Trophoblast cell (in vitro differentiated cells and primary cell): ENCODE measurements at regions not wholly inside any gene's neighbourhood (a gene's known extent, or its start where the extent isn't known, plus 50 kb on each side); places are given as distances from the start of the nearest gene placed in this dataset.

Experiments used
- DNase-seq, 2 donors: peaks; one replicate each; pipeline ENCODE4 v3.0.0-alpha.2; 2016
- H2AFZ ChIP-seq: 2 replicates; pipeline ENCODE4 v1.6.1; 2013; ENCODE audit warnings: low read length, moderate library complexity, mild to moderate bottlenecking; ENCODE audit not compliant: insufficient read depth, poor library complexity
- H2AK5ac ChIP-seq: 2 replicates; pipeline ENCODE4 v1.6.1; 2013; ENCODE audit warnings: mild to moderate bottlenecking, low read length
- H2BK120ac ChIP-seq: 2 replicates; pipeline ENCODE4 v1.6.1; 2013; ENCODE audit warnings: low read length, mild to moderate bottlenecking, moderate library complexity; ENCODE audit not compliant: insufficient read depth, poor library complexity
- H2BK12ac ChIP-seq: 2 replicates; pipeline ENCODE4 v1.6.1; 2013; ENCODE audit warnings: mild to moderate bottlenecking, low read length, moderate library complexity
- H2BK5ac ChIP-seq: 2 replicates; pipeline ENCODE4 v1.6.1; 2013; ENCODE audit warnings: low read length, low read depth, moderate library complexity, mild to moderate bottlenecking; ENCODE audit not compliant: poor library complexity
- H3K14ac ChIP-seq: 2 replicates; pipeline ENCODE4 v1.6.1; 2013; ENCODE audit warnings: mild to moderate bottlenecking, low read length
- H3K18ac ChIP-seq: 2 replicates; pipeline ENCODE4 v1.6.1; 2013; ENCODE audit warnings: mild to moderate bottlenecking, low read length
- H3K23ac ChIP-seq: 2 replicates; pipeline ENCODE4 v1.6.1; 2013; ENCODE audit warnings: low read length
- H3K27ac ChIP-seq: 2 replicates; pipeline ENCODE4 v1.5.1; 2013; ENCODE audit warnings: low read depth, mild to moderate bottlenecking, inconsistent platforms, low read length, moderate library complexity
- H3K27me3 ChIP-seq: 2 replicates; pipeline ENCODE4 v1.6.1; 2013; ENCODE audit warnings: inconsistent platforms, mild to moderate bottlenecking, low read length, moderate library complexity; ENCODE audit not compliant: insufficient read depth
- H3K36me3 ChIP-seq, 2 experiments: 1 replicate in 1 of 2; 2 replicates in 1 of 2; pipeline ENCODE4 v1.6.1; 2013; ENCODE audit warnings: low read length in 2 of 2, mild to moderate bottlenecking in 2 of 2, moderate library complexity in 1 of 2; ENCODE audit not compliant: insufficient read depth in 2 of 2, control insufficient read depth in 1 of 2
- H3K4ac ChIP-seq: 2 replicates; pipeline ENCODE4 v1.6.1; 2013; ENCODE audit warnings: low read depth, mild to moderate bottlenecking, low read length, moderate library complexity
- H3K4me1 ChIP-seq, 2 experiments: 1 replicate in 1 of 2; 2 replicates in 1 of 2; pipeline ENCODE4 v1.6.1; 2013; ENCODE audit warnings: low read length in 2 of 2, mild to moderate bottlenecking in 2 of 2, moderate library complexity in 1 of 2; ENCODE audit not compliant: insufficient read depth in 2 of 2, control insufficient read depth in 1 of 2
- H3K4me2 ChIP-seq: 2 replicates; pipeline ENCODE4 v1.6.1; 2013; ENCODE audit warnings: inconsistent platforms, mild to moderate bottlenecking, low read length, moderate library complexity
- H3K4me3 ChIP-seq: 2 replicates; pipeline ENCODE4 v1.5.1; 2013; ENCODE audit warnings: mild to moderate bottlenecking, low read depth, low read length, inconsistent platforms
- H3K79me1 ChIP-seq: one replicate; pipeline ENCODE4 v1.6.1; 2013; ENCODE audit warnings: low read length
- H3K79me2 ChIP-seq: 2 replicates; pipeline ENCODE4 v1.6.1; 2013; ENCODE audit warnings: low read length, mild to moderate bottlenecking; ENCODE audit not compliant: control insufficient read depth, insufficient read depth, poor library complexity
- H3K9ac ChIP-seq: 2 replicates; pipeline ENCODE4 v1.6.1; 2013; ENCODE audit warnings: mild to moderate bottlenecking, low read length
- H3K9me3 ChIP-seq: 2 replicates; pipeline ENCODE4 v1.6.1; 2013; ENCODE audit warnings: low read depth, mild to moderate bottlenecking, control low read depth, inconsistent platforms, low read length; ENCODE audit not compliant: insufficient read depth
- H4K12ac ChIP-seq: 2 replicates; pipeline ENCODE4 v1.6.1; 2013; ENCODE audit warnings: low read depth, mild to moderate bottlenecking, low read length, moderate library complexity
- H4K8ac ChIP-seq: 2 replicates; pipeline ENCODE4 v1.6.1; 2013; ENCODE audit warnings: low read depth, mild to moderate bottlenecking, low read length, moderate library complexity
- H4K91ac ChIP-seq: one replicate; pipeline ENCODE4 v1.6.1; 2013; ENCODE audit warnings: low read depth, mild to moderate bottlenecking, low read length, moderate library complexity
- WGBS: extraction: QIAGEN DNeasy Blood & Tissue Kit; methylation state at CpG from one replicate; pipeline ENCODE4 v1.1.7; 2013; ENCODE audit warnings: missing lambda C conversion rate; ENCODE audit not compliant: insufficient read length, insufficient coverage; ENCODE audit errors: extremely low coverage; 5-methylcytosine and 5-hydroxymethylcytosine counted together

DNA sequence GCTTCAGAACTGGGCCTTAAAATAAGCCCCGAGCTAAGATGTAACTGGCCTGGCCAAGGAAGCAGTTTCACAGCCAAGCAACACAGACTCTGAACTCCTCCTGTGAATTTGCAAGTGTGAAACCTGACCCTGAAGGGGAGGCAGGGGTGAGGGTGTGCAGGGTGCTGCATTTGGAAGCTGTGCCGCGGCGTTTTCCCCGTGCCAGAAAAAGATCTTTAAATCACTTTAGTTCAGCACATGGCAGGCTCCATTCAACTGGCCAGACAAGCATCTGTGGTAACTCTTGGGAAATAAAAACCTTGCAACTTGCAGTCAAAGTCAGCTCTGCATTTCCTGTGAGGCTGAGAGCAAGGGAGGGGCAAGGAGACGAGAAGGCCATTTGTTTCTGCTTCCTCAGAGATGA lies 209.3 kb upstream of the SOX11 start:
- Histone ChIP-seq H3K9ac (no peak overlapping the region), H2BK12ac (no peak overlapping the region), H4K8ac (no peak overlapping the region), H3K14ac (no peak overlapping the region), H3K27me3 (no peaks in the 10 kb centered on the region), H3K9me3 (no peaks in the 10 kb centered on the region), H2AFZ (no peak overlapping the region), H3K4me3 (no peak overlapping the region), H3K4me2 (peak overlapping the region; percentile 3), H3K4ac (no peak overlapping the region), H3K4me1 (peaks cover 5 to 16% of the 10 kb centered on the region in 2 experiments), H3K27ac (no peak overlapping the region), H2BK5ac (no peak overlapping the region), H2AK5ac (no peak overlapping the region), H3K79me2 (no peaks in the 10 kb centered on the region), H3K79me1 (no peaks in the 10 kb centered on the region), H3K18ac (no peak overlapping the region), H4K12ac (no peak overlapping the region), H4K91ac (no peak overlapping the region), H3K36me3 (no peaks in the 10 kb centered on the region), H2BK120ac (no peak overlapping the region), H3K23ac (no peak overlapping the region)
- DNase-seq, result no peak
- no CpG with 5 or more reads among the region's 6 CpGs for WGBS

DNA sequence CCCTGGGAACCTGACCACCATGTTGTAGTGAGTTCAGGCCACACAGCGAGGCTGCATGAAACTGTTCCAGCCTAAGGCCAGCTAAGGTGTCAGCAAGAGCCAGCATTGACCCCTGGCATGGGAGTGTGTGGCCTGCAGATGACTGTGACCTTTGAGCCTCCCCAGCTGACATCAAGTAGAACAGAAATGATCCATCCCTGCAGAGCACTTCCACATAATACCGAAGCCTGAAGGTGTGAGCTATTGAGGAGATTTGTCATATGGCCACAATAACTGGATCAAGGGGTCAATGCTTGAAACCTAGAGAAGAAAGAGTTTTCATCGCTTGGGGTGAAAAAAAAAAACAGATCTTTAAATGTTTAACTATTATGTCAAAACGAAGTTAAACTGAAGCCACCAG lies 207.3 kb upstream of the SOX11 start:
- Histone ChIP-seq H3K23ac (no peak overlapping the region), H2AFZ (no peak overlapping the region), H3K4me2 (no peak overlapping the region), H3K9ac (no peak overlapping the region), H2BK120ac (no peak overlapping the region), H3K36me3 (no peaks in the 10 kb centered on the region), H3K27ac (no peak overlapping the region), H4K91ac (no peak overlapping the region), H2BK12ac (no peak overlapping the region), H4K12ac (no peak overlapping the region), H3K4ac (no peak overlapping the region), H3K79me2 (no peaks in the 10 kb centered on the region), H3K14ac (no peak overlapping the region), H3K9me3 (no peaks in the 10 kb centered on the region), H3K4me1 (peaks cover 0 to 11% of the 10 kb centered on the region in 2 experiments), H3K4me3 (no peak overlapping the region), H2BK5ac (no peak overlapping the region), H2AK5ac (no peak overlapping the region), H3K18ac (no peak overlapping the region), H3K79me1 (no peaks in the 10 kb centered on the region), H4K8ac (no peak overlapping the region), H3K27me3 (no peaks in the 10 kb centered on the region)
- WGBS, result no CpG with 5 or more reads among the region's 4 CpGs
- DNase-seq, result no peak

DNA sequence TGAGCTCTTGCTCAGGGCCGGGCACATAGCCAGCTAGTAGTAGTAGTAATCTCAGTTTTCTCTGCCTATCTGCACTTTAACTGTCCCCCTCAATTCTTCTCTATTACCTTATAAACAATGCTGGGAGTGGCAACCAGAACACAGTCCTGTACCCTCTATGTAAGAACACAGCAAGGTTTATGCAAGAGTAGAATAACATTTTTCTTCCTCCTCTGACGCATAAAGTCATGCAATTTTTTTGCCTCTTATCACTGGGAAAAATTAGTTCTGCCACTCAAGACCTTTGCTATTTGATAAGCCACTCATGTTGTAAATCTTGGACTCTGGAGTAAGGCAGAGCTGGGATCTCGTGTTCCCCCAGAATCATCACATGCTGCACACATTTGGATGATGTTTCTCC lies 200.7 kb upstream of the SOX11 start:
- Histone ChIP-seq H3K14ac (no peak overlapping the region), H3K79me2 (no peaks in the 10 kb centered on the region), H3K18ac (no peak overlapping the region), H3K9me3 (no peaks in the 10 kb centered on the region), H3K79me1 (no peaks in the 10 kb centered on the region), H3K9ac (no peak overlapping the region), H4K91ac (no peak overlapping the region), H2BK12ac (no peak overlapping the region), H2BK5ac (no peak overlapping the region), H3K23ac (no peak overlapping the region), H2AFZ (no peak overlapping the region), H2BK120ac (no peak overlapping the region), H3K27me3 (no peaks in the 10 kb centered on the region), H2AK5ac (no peak overlapping the region), H4K12ac (no peak overlapping the region), H3K4ac (no peak overlapping the region), H3K27ac (no peak overlapping the region), H3K4me3 (no peak overlapping the region), H3K4me1 (peaks cover 0 to 5% of the 10 kb centered on the region in 2 experiments), H3K4me2 (no peak overlapping the region), H4K8ac (no peak overlapping the region), H3K36me3 (no peaks in the 10 kb centered on the region)
- WGBS, result no CpG with 5 or more reads among the region's 3 CpGs
- no peak for DNase-seq

DNA sequence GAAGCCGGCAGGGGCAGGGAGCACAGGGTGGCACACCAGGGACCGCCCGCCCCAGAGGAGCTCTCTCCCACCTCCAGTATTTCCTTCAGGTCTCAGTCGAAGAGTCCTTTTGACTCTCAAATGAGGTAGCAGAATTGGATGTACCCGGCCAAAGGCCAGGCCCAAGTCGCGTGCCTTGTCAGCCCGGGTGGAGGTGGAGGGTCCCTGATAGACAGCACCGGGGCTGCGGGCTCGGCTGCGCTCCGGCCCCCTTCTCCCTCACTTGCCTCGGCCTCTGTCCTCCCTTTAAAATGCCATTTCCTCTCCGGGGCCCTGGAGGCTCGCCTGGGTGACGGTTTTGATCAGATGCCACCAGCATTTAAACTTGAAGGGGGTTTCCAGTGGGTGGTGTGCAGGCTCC lies 198.9 kb upstream of the SOX11 start:
- no CpG with 5 or more reads among the region's 17 CpGs for WGBS
- Histone ChIP-seq H3K36me3 (no peaks in the 10 kb centered on the region), H2BK120ac (no peak overlapping the region), H3K14ac (no peak overlapping the region), H2BK5ac (no peak overlapping the region), H3K9ac (no peak overlapping the region), H4K91ac (no peak overlapping the region), H2BK12ac (no peak overlapping the region), H3K4me3 (no peak overlapping the region), H3K18ac (no peak overlapping the region), H2AK5ac (no peak overlapping the region), H4K12ac (no peak overlapping the region), H3K23ac (no peak overlapping the region), H3K9me3 (no peaks in the 10 kb centered on the region), H4K8ac (no peak overlapping the region), H3K4me2 (no peak overlapping the region), H3K27me3 (no peaks in the 10 kb centered on the region), H3K79me2 (no peaks in the 10 kb centered on the region), H3K79me1 (no peaks in the 10 kb centered on the region), H3K4me1 (no peaks in the 10 kb centered on the region), H2AFZ (no peak overlapping the region), H3K4ac (no peak overlapping the region), H3K27ac (no peak overlapping the region)
- DNase-seq, result no peak
